Smooth muscle cell (in vitro differentiated cells): ENCODE measurements at regions not wholly inside any gene's neighbourhood (a gene's known extent, or its start where the extent isn't known, plus 50 kb on each side); places are given as distances from the start of the nearest gene placed in this dataset.

ENCODE experiments used
- DNase-seq: peaks from one replicate; lab custom pipeline; 2025; ENCODE audit not compliant: unreplicated experiment; lab: John Stamatoyannopoulos, UW
- H2AFZ ChIP-seq: fragments of 200-600 bp; sonication (generic); 2 replicates; pipeline ENCODE4 v1.6.0; 2016; ENCODE audit warnings: antibody characterized with exemption, low read depth, mild to moderate bottlenecking
- H3F3A ChIP-seq: fragments of 200-600 bp; sonication (generic); 2 replicates; pipeline ENCODE4 v1.6.0; 2017; ENCODE audit warnings: antibody characterized with exemption, low read depth
- H3K27ac ChIP-seq: fragments of 200-600 bp; sonication (generic); 2 replicates; pipeline ENCODE4 v1.5.1; 2016; ENCODE audit warnings: low read depth, mild to moderate bottlenecking
- H3K27me3 ChIP-seq: fragments of 200-600 bp; sonication (generic); 2 replicates; pipeline ENCODE4 v1.6.1; 2016; ENCODE audit warnings: low read depth, mild to moderate bottlenecking
- H3K36me3 ChIP-seq: fragments of 200-600 bp; sonication (generic); 2 replicates; pipeline ENCODE4 v1.5.1; 2016; ENCODE audit warnings: low read depth
- H3K4me1 ChIP-seq: fragments of 200-600 bp; sonication (generic); 2 replicates; pipeline ENCODE4 v1.5.1; 2016; ENCODE audit warnings: low read depth
- H3K4me2 ChIP-seq: fragments of 200-600 bp; sonication (generic); 2 replicates; pipeline ENCODE4 v1.6.0; 2016; ENCODE audit warnings: mild to moderate bottlenecking
- H3K4me3 ChIP-seq: fragments of 200-600 bp; sonication (generic); 2 replicates; pipeline ENCODE4 v1.5.1; 2016; ENCODE audit warnings: mild to moderate bottlenecking
- H3K79me2 ChIP-seq: fragments of 200-600 bp; sonication (generic); 2 replicates; pipeline ENCODE4 v1.6.0; 2016; ENCODE audit warnings: low read depth, mild to moderate bottlenecking
- H3K9ac ChIP-seq: fragments of 200-600 bp; sonication (generic); 2 replicates; pipeline ENCODE4 v1.6.0; 2016; ENCODE audit warnings: low read depth
- H3K9me3 ChIP-seq: fragments of 200-600 bp; sonication (generic); replicated peaks from 2 replicates; pipeline ENCODE4 v1.5.1; 2016; ENCODE audit warnings: low read depth
- H4K20me1 ChIP-seq: fragments of 200-600 bp; sonication (generic); 2 replicates; pipeline ENCODE4 v1.6.0; 2016; ENCODE audit warnings: low read depth
- CTCF ChIP-seq: fragments of 200-600 bp; sonication (generic); IDR thresholded peaks from 2 replicates; pipeline ENCODE4 v1.5.1; 2017; ENCODE audit warnings: borderline replicate concordance, mild to moderate bottlenecking, antibody characterized with exemption; ENCODE audit not compliant: insufficient read depth, poor library complexity, severe bottlenecking
- whole genome bisulfite sequencing: methylation state at CpG from one replicate; pipeline ENCODE4 v1.1.7; 2016; ENCODE audit warnings: low lambda C conversion rate; 5-methylcytosine and 5-hydroxymethylcytosine counted together

DNA sequence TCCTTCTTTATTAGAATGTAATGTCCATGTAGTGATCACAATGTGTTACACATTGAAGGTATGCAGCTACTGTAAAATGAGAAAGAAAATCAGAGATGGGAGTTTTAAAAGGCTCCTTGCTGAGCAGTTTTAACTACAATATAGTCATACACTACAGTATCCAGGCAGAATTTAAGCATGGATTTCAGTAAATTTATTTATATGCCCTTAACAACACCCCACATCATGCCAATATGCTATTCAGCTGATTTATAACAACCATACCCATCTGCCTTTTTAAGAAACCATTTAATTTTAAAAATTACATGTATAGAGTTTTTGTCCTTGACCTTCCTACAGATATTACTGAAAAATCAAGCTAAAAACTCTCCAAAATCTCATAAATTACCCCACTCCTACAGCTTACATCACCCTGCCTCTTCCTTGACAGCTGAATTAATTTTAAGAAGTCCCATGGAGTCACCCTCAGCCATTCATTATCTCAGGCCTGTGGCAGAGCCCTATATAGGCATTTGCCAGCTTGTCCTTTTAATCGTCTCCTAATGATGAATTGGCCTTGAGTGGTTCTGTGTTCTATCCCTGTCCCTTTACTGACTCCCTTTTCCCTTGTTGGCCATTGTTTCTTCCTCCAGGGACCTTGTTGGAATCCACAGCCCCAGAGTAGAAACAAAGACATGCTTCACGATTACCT lies 797.6 kb upstream of the ARRDC4 start:
- DNase-seq: no peak
- no peak for TF ChIP-seq CTCF
- no peak overlapping the region for H3K9ac ChIP-seq
- 92% methylated on average over 2 of the region's 2 CpGs for WGBS
- H2AFZ ChIP-seq: no peak overlapping the region
- no peaks in the 10 kb centered on the region for H3K36me3 ChIP-seq
- H3K27ac ChIP-seq: no peak overlapping the region
- H3K79me2 ChIP-seq: no peaks in the 10 kb centered on the region
- H3K4me2 ChIP-seq: no peak overlapping the region
- no peak overlapping the region for H3K4me3 ChIP-seq
- H3K27me3 ChIP-seq: no peaks in the 10 kb centered on the region
- H3F3A ChIP-seq: no peaks in the 10 kb centered on the region
- no peaks in the 10 kb centered on the region for H3K9me3 ChIP-seq
- no peaks in the 10 kb centered on the region for H3K4me1 ChIP-seq
- no peaks in the 10 kb centered on the region for H4K20me1 ChIP-seq

GRCh38 chr15:97165205-97165604 lies 795.3 kb upstream of the ARRDC4 start:
- Histone ChIP-seq H3K27me3 (no peaks in the 10 kb centered on the region), H3K4me1 (no peaks in the 10 kb centered on the region), H3K36me3 (no peaks in the 10 kb centered on the region), H3F3A (no peaks in the 10 kb centered on the region), H3K27ac (no peak overlapping the region), H4K20me1 (no peaks in the 10 kb centered on the region), H3K4me2 (no peak overlapping the region), H3K9me3 (no peaks in the 10 kb centered on the region), H3K9ac (no peak overlapping the region), H2AFZ (no peak overlapping the region), H3K79me2 (no peaks in the 10 kb centered on the region), H3K4me3 (no peak overlapping the region)
- no peak for TF ChIP-seq CTCF
- no peak for DNase-seq
- 91% methylated on average over 2 of the region's 2 CpGs for WGBS

DNA sequence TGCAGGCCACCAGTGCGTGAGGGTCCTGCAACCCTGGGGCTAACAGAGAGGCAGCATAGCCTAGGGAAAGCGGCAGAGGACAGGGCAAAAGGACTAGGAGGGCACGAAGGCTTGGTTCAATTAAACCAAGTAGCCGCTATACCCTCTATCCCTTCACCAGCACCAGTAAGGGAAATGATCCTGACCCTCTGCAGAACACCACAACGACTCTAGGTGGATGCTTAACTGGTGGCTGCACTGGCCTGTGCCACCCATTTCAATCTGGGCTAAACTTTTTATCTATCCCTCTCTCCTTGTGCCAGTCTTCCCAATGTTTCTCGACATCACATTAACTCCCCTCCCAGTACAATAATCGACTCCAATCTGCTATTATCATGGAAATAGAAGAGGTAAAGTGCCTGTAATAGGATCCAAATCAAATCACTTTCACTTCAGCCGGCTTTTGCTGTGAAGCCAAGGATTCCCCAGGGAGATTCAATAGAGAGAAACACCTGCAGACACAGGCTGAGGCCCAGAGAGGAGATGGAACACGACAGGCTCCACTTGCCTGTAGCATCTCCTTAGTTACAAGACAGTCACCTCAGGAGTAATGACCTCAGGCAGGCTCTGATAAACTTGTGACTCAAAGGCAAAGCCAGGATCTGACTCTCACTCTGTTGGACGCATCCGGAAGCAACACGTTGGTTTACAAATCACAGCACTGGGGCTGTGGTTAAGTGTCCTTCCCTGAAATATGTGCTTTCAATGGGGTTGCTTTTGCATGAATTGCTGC lies 791.6 kb upstream of the ARRDC4 start:
- Histone ChIP-seq H3K9ac (no peak overlapping the region), H3K79me2 (no peaks in the 10 kb centered on the region), H3K36me3 (no peaks in the 10 kb centered on the region), H3K4me2 (no peak overlapping the region), H4K20me1 (no peaks in the 10 kb centered on the region), H2AFZ (no peak overlapping the region), H3K27ac (no peak overlapping the region), H3K4me3 (no peak overlapping the region), H3K27me3 (no peaks in the 10 kb centered on the region), H3K4me1 (no peaks in the 10 kb centered on the region), H3K9me3 (no peaks in the 10 kb centered on the region), H3F3A (no peaks in the 10 kb centered on the region)
- 69% methylated on average over 12 of the region's 12 CpGs for WGBS
- DNase-seq: no peak
- no peak for TF ChIP-seq CTCF
